ENCODE measurements at regions not wholly inside any gene's neighbourhood (a gene's known extent, or its start where the extent isn't known, plus 50 kb on each side); places are given as distances from the start of the nearest gene placed in this dataset.
"Not testable (repeated sequence)": the region's sequence is repeated elsewhere in the genome, so short reads cannot be mapped to it uniquely, and the experiment has no call there.

- DNase-seq (ENCODE audit: low spot score) = not testable (repeated sequence)
Observed at GRCh38 chr15:88965097-88965496, 51.9 kb upstream of the MFGE8 start.

DNA sequence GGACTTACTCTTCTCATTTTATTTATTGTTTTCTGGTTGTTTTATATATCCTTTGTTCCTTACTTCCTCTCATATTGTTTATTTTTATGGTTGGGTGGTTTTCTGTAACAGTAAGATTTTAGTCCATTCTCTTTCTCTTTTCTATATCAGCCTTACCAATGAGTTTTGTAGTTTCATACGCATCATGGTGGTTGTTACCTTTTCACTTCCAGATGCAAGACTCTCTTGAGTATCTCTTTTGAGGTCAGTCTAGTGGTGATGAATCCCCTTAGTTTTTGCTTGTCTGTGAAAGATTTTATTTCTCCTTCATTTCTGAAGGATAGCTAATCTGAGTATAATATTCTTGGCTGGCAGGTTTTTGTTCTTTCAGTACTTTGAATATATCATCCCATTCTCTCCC is 57.1 kb upstream of the MFGE8 start:
- DNase-seq (ENCODE audit: low spot score) = no peak

GRCh38 chr15:88974392-88974791 is 61.2 kb upstream of the MFGE8 start:
- DNase-seq (ENCODE audit: low spot score) = no peak

GRCh38 chr15:88975891-88976290 is 62.7 kb upstream of the MFGE8 start:
- DNase-seq (ENCODE audit: low spot score) = no peak

- DNase-seq (ENCODE audit: low spot score) = no peak
Observed at GRCh38 chr15:88976656-88977055, 63.5 kb upstream of the MFGE8 start.

GRCh38 chr15:88979674-88980073 is 66.5 kb upstream of the MFGE8 start:
- no peak for DNase-seq (ENCODE audit: low spot score)

DNA sequence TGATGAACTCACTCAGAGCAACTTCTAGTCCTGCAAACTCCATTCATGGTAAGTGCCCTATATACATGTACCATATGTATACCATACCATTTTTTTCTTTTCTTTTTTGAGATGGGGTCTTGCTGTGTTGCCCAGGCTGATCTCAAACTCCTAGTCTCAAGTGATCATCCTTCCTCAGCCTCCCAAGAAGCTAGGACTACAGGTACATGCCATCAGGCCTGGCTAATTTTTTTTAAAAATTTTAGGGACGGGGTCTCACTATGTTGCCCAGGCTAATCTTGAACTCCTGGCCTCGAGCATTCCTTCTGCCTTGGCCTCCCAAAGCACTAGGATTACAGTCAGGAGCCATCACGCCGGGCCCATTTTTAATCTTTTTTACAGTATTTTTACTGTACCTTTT is 67.3 kb upstream of the MFGE8 start:
- no peak for DNase-seq (ENCODE audit: low spot score)

- DNase-seq (ENCODE audit: low spot score) = no peak
Observed at GRCh38 chr15:88981244-88982215, 68.4 kb upstream of the MFGE8 start.

GRCh38 chr15:88982304-88982945 is 69.2 kb upstream of the MFGE8 start:
- peak; percentile 70 for DNase-seq (ENCODE audit: low spot score)

- DNase-seq (ENCODE audit: low spot score) = no peak
Observed at GRCh38 chr15:88982946-88983342, 69.8 kb upstream of the MFGE8 start.

DNA sequence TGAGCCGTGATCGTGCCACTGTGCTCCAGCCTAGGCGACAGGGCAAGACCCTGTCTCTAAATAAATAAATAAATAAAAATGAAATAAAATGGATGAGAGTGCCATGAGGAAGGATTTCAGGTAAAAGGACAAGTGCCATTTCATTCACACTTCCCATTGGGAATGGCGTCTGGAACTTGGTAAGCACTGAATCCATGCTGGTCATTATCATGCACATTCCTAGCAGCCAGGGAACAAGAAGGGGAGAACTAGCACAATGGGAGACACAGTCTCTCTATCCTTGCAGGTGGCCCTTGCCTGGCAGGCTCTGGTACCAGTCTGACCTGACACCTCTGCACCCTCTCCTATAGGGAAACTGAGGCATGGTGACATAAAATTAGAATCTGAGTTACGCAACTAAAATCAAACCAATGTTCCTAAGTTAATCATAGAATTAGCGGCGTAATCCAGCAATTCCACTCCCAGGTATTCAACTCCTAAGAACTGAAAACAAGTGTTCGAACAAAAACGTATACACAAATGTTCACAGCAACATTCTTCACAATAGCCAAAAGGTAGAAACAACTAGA is 70.8 kb upstream of the MFGE8 start:
- no peak for DNase-seq (ENCODE audit: low spot score)

- DNase-seq (ENCODE audit: low spot score) = no peak
Observed at GRCh38 chr15:88985547-88986393, 72.6 kb upstream of the MFGE8 start.

DNA sequence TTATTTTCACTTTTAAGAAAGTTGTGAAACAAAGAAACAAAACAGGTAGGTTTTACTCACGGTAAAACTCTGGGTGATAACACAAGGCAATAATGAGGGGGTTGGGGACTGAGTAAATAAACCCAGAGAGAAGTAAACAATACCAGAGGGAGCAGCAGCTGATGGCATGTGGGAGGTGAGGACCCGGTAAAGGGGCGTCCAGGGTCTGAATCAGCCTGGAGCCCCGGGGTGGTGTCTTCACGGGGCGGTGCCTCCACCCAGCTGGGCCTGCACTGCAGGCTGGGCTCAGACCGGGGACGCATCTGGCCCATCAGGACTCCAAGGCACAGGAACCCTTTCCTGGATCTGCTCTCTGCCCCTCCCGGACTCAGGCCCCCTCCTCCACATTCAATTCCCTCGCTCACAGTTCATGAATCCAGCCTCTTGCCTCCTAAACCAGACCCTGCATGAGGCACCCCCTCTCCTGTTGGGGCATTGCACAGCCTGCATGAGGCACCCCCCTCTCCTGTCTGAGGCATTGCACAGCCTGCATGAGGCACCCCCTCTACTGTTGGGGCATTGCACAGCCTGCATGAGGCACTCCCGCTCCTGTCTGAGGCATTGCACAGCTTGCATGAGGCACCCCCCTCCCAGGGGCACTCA is 73.9 kb upstream of the MFGE8 start:
- no peak for DNase-seq (ENCODE audit: low spot score)

GRCh38 chr15:88987591-88987933 is 74.4 kb upstream of the MFGE8 start:
- DNase-seq (ENCODE audit: low spot score) = no peak

- DNase-seq (ENCODE audit: low spot score) = no peak
Observed at GRCh38 chr15:88987934-88988671, 74.9 kb upstream of the MFGE8 start.

DNA sequence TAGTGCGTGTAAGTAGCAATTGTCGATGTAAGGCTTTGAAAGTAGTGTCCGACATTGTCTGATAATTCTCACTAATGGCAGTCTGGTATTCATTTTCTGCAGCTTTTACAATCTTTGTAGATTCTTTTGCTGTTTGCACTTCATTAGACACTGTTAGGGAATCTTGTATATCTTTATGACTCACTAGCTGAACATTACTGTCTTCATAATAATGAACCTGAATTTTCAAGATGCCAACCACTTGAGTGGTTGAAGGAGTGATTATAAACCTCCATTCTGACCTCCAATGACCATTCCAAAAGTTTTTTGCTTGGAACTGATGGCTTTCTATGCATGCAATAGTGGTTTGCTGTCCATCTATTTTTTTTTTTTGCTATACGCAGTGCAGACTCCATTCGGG is 76.4 kb upstream of the MFGE8 start:
- DNase-seq (ENCODE audit: low spot score) = peak; percentile 63

DNA sequence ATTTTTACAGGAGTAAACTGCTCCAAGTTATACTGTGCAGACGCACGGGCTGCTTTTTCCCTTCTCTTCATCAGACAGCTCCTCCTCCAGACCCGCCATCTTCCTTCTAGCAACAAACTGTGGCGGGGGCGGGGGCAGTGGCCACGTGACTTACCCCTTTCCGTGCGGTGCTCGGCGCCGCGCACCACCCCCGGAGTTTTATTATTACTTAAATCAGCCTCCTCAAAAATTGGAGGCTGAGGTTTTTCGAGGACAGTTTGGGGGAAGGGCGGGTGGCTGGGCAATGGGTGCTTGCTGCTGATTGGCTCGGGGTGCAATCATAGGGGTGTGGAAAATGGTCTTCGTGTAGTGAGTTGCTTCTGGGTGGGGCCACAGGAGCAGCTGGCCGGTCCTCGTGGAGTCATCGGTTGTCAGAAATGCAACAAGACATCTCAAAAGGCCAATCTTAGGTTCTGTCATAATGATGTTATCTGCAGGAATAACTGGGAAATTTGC is 77.1 kb upstream of the MFGE8 start:
- DNase-seq (ENCODE audit: low spot score) = peak; percentile 77

DNA sequence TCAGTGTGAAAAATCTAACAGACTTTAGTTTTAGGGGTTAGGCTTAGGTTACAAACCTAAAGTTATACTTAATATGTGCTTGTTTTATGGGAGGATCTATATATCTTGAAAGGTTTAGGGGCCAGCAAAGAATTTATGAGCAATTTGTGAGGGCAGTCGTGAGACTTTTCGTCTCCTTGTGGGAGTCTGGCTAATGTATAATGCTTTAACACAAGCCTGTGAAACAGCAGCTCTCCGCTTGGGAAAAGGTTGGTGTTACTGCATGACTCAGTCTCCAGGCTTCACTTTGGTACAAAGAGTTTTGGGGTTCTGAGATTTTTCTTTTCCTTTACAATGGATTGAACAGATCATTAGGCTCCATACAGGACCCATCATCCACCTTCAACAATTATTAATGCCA is 79.0 kb upstream of the MFGE8 start:
- no peak for DNase-seq (ENCODE audit: low spot score)

DNA sequence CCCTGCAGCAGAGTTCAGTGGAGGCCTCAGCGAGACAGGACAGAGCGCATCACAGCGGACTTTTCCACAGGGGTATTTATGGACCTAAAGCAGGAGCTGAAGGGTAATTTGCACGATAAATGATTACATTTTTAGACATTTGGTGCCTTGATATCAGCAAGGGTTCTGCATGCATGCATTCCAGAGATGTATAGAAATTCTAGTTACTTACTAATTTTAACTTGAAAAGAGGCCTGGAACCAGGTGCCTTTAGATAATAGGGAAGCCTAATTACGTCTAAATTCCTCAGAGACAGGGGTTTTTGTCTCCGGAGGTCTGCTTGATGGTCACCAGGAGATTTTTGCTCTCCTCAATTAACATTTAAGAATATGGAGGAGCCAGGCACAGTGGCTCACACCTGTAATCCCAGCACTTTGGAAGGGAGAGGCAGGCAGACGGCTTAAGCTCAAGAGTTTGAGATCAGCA is 79.8 kb upstream of the MFGE8 start:
- DNase-seq (ENCODE audit: low spot score) = no peak

DNA sequence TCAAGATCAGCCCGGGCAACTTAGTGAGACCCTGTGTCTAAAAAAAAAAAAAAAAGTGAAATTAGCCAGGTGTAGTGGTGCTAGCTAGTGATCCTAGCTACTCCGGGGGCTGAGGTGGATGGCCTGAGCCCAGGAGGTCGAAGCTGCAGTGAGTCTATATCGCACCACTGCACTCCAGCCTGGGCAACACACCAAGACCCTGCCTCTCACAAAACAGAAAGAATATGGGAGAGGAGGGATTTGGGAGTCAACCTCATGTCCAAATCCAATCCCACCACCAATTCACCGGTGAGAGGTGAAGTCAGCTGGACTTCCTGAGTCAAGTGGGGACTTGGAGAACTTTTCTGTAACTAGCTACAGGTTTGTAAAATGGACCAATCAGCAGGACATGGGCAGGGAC is 80.5 kb upstream of the MFGE8 start:
- DNase-seq (ENCODE audit: low spot score) = no peak

DNA sequence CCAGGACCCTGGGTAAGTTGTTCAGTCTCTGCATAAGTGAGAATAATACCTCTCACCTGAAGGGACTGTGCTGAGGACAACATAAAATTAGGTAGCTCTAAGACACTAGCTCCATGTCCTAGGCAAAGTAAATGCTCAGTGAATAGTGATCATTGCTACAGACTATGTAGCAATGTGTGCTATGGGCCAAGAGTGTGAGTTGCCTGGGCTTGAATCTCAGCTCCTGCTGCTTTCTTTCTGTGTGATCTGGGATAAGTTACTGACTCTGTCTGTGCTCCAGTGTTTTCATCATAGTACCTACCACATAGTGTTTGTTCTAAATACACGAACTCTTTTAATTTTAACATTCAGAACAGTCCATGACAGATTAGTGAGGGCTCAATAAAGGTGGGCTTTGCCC is 81.1 kb upstream of the MFGE8 start:
- DNase-seq (ENCODE audit: low spot score) = no peak
